Choroid plexus epithelial cell (primary cell): ENCODE measurements at regions not wholly inside any gene's neighbourhood (a gene's known extent, or its start where the extent isn't known, plus 50 kb on each side); places are given as distances from the start of the nearest gene placed in this dataset.

Experiments used
- DNase-seq: peaks from one replicate; pipeline ENCODE4 v3.0.0-alpha.2; 2010; ENCODE audit warnings: low read depth
- H3K4me3 ChIP-seq: 2 replicates; pipeline ENCODE4 v1.5.1; 2011; ENCODE audit warnings: low read depth, mild to moderate bottlenecking, control low read depth, low read length, moderate library complexity
- CTCF ChIP-seq: conservative IDR thresholded peaks from 2 replicates; pipeline ENCODE4 v1.5.1; 2011; ENCODE audit warnings: low read depth, mild to moderate bottlenecking, control low read depth, inconsistent platforms, low read length, moderate library complexity

- no peak for TF ChIP-seq CTCF
- DNase-seq = no peak
- no peak overlapping the region for H3K4me3 ChIP-seq
These were observed 814.5 kb downstream of the KCNJ18 start for GRCh38 chr17:22506861-22507260.

GRCh38 chr17:22507823-22508222, 815.5 kb downstream of the KCNJ18 start:
- no peak for TF ChIP-seq CTCF
- DNase-seq = no peak
- no peak overlapping the region for H3K4me3 ChIP-seq

- no peak for DNase-seq
- H3K4me3 ChIP-seq = no peak overlapping the region
- TF ChIP-seq CTCF = no peak
These were observed 818.2 kb downstream of the KCNJ18 start for GRCh38 chr17:22510504-22510903.

- no peak for DNase-seq
- TF ChIP-seq CTCF = no peak
- H3K4me3 ChIP-seq = no peak overlapping the region
These were observed 819.1 kb downstream of the KCNJ18 start for GRCh38 chr17:22511431-22511830.

GRCh38 chr17:22512057-22512456, 819.7 kb downstream of the KCNJ18 start:
- DNase-seq = no peak
- no peak overlapping the region for H3K4me3 ChIP-seq
- TF ChIP-seq CTCF = no peak

- no peak for TF ChIP-seq CTCF
These were observed 820.2 kb downstream of the KCNJ18 start for GRCh38 chr17:22512506-22512905.

GRCh38 chr17:22512997-22513538, 820.7 kb downstream of the KCNJ18 start:
- TF ChIP-seq CTCF = no peak
- no peak overlapping the region for H3K4me3 ChIP-seq
- no peak for DNase-seq

More at GRCh38 chr17:22512506-22512905, 820.2 kb downstream of the KCNJ18 start:
- no peak overlapping the region for H3K4me3 ChIP-seq
- no peak for DNase-seq
